RWPE2 (cell line): ENCODE measurements at regions not wholly inside any gene's neighbourhood (a gene's known extent, or its start where the extent isn't known, plus 50 kb on each side); places are given as distances from the start of the nearest gene placed in this dataset.

ENCODE experiments used
- ATAC-seq: fragments of 200-7000 bp; cut with Tn5 transposase; 3 replicates; pipeline ENCODE4 v1.9.1; 2021; ENCODE audit warnings: low read depth
- DNase-seq: peaks from one replicate; pipeline ENCODE4 v3.0.0-alpha.2; 2020; ENCODE audit warnings: low spot score
- H3K27ac ChIP-seq: fragments of 450-650 bp; 2 replicates; pipeline ENCODE4 v1.5.1; 2017; ENCODE audit warnings: mild to moderate bottlenecking; ENCODE audit not compliant: poor library complexity, severe bottlenecking
- H3K27me3 ChIP-seq: fragments of 250-450 bp; sonication (Bioruptor Pico); 2 replicates; pipeline ENCODE4 v1.5.1; 2021; ENCODE audit warnings: mild to moderate bottlenecking, moderate library complexity; ENCODE audit not compliant: insufficient read depth, poor library complexity, severe bottlenecking
- H3K36me3 ChIP-seq: fragments of 250-450 bp; sonication (Bioruptor Pico); 2 replicates; pipeline ENCODE4 v1.5.1; 2020; ENCODE audit warnings: low read depth, mild to moderate bottlenecking, moderate library complexity
- H3K4me1 ChIP-seq: fragments of 250-450 bp; sonication (Bioruptor Pico); 2 replicates; pipeline ENCODE4 v1.5.1; 2021; ENCODE audit warnings: mild to moderate bottlenecking, moderate library complexity; ENCODE audit not compliant: insufficient read depth, poor library complexity, severe bottlenecking
- H3K4me3 ChIP-seq: fragments of 250-450 bp; sonication (Bioruptor Pico); 2 replicates; pipeline ENCODE4 v1.5.1; 2021; ENCODE audit warnings: mild to moderate bottlenecking, moderate library complexity; ENCODE audit not compliant: severe bottlenecking
- H3K9me3 ChIP-seq: fragments of 250-450 bp; sonication (Bioruptor Pico); 2 replicates; pipeline ENCODE4 v1.5.1; 2021; ENCODE audit warnings: mild to moderate bottlenecking, moderate library complexity; ENCODE audit not compliant: severe bottlenecking
- TF ChIP-seq, protein P1 (sequence below): fragments of 450-650 bp; IDR thresholded peaks from one replicate; pipeline ENCODE4 v1.5.1; 2017; ENCODE audit warnings: mild to moderate bottlenecking, moderate library complexity; ENCODE audit not compliant: poor library complexity, severe bottlenecking

DNA sequence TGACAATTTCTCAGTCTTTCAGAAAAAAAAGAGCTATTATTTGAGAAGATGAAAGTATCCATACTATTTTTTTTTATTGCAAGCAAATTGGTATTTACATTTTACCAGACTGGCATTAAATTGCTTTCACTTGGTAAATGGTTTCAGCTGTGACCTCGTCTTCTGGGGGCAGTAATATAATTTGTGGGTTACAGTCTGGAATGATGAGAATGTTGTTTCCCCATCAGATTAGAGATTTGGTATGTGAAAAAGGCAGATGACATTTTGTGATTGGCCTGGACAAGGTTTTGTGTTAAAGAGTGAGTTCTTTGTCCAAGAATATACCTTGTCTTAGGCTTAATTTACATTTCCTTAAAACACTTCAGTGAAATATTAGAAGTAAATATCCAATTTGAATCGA, 390.1 kb upstream of the ST6GAL2 start:
- Histone ChIP-seq H3K4me3 (no peak overlapping the region), H3K27ac (no peak overlapping the region), H3K36me3 (no peaks in the 10 kb centered on the region), H3K9me3 (no peaks in the 10 kb centered on the region), H3K27me3 (peaks cover 14% of the 10 kb centered on the region), H3K4me1 (no peaks in the 10 kb centered on the region)
- DNase-seq = no peak
- ATAC-seq = no peak
- TF ChIP-seq, protein P1, sequence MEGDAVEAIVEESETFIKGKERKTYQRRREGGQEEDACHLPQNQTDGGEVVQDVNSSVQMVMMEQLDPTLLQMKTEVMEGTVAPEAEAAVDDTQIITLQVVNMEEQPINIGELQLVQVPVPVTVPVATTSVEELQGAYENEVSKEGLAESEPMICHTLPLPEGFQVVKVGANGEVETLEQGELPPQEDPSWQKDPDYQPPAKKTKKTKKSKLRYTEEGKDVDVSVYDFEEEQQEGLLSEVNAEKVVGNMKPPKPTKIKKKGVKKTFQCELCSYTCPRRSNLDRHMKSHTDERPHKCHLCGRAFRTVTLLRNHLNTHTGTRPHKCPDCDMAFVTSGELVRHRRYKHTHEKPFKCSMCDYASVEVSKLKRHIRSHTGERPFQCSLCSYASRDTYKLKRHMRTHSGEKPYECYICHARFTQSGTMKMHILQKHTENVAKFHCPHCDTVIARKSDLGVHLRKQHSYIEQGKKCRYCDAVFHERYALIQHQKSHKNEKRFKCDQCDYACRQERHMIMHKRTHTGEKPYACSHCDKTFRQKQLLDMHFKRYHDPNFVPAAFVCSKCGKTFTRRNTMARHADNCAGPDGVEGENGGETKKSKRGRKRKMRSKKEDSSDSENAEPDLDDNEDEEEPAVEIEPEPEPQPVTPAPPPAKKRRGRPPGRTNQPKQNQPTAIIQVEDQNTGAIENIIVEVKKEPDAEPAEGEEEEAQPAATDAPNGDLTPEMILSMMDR = no peak

DNA sequence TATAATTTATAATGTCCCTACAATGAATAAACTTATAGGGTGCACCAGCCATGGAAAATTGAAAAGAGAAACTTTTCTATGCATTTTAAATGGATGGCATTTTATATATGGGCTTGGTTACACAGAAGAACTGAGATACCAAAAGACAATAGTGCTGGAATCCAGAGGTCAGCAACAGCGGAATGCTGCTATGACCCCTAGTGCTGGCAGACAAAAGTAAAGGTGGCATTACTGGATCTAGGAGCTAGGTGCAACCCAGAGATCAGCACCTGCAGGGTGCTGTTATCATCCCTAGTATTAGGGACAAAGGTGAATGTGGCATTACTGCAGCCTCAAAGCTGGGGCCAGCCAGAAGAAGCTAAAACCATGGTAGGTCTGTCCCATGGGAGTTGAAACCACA, 392.7 kb upstream of the ST6GAL2 start:
- DNase-seq = no peak
- no peak overlapping the region for H3K27ac ChIP-seq
- no peaks in the 10 kb centered on the region for H3K36me3 ChIP-seq
- TF ChIP-seq, protein P1 = no peak
- H3K27me3 ChIP-seq = peaks cover 4% of the 10 kb centered on the region
- no peaks in the 10 kb centered on the region for H3K9me3 ChIP-seq
- no peak overlapping the region for H3K4me3 ChIP-seq
- ATAC-seq = no peak
- no peaks in the 10 kb centered on the region for H3K4me1 ChIP-seq

DNA sequence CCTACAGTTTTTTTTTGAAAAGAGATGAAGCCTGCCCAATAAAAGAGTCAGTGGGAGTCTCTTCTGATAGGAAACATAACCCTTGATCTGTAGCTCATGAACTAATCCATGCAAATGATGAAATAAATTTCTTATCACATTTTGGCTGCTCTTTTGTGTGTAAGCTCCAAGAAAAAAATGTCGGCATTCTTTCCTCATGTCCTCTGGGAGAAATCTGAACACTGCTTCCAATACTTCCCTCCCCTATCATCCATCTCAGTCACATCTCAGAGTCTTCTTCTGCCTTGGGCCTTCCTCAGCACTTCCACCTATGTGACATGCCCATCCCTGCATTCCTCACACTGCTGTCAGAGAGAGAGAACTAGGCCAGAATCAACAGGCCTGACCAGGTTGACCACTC, 395.7 kb upstream of the ST6GAL2 start:
- Histone ChIP-seq H3K9me3 (no peaks in the 10 kb centered on the region), H3K4me3 (no peak overlapping the region), H3K4me1 (no peaks in the 10 kb centered on the region), H3K27ac (no peak overlapping the region), H3K36me3 (no peaks in the 10 kb centered on the region), H3K27me3 (no peaks in the 10 kb centered on the region)
- ATAC-seq = no peak
- DNase-seq = no peak
- TF ChIP-seq, protein P1 = no peak

DNA sequence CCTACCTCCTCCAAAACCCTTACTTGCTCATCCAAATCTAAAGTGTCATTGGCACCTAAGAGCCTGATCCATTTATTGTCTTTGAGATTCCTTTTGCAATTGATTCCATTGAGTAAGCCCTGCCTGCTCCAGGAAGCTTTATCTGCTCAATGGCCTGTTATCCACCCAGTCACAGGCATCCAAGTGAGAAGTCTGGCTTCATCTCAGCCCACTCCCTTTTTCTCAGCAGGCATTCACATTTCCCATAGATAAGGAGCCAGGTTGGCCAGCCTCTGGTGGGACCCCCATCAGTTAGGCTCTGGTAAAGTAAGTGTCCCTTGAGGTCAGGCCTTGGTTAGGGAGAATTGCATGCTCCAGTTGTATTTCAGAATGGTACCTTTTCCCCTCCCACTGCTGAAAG, 396.2 kb upstream of the ST6GAL2 start:
- Histone ChIP-seq H3K4me3 (no peak overlapping the region), H3K36me3 (no peaks in the 10 kb centered on the region), H3K27ac (no peak overlapping the region), H3K4me1 (no peaks in the 10 kb centered on the region), H3K9me3 (no peaks in the 10 kb centered on the region), H3K27me3 (no peaks in the 10 kb centered on the region)
- DNase-seq (no peak), ATAC-seq (no peak)
- TF ChIP-seq, protein P1 = no peak

DNA sequence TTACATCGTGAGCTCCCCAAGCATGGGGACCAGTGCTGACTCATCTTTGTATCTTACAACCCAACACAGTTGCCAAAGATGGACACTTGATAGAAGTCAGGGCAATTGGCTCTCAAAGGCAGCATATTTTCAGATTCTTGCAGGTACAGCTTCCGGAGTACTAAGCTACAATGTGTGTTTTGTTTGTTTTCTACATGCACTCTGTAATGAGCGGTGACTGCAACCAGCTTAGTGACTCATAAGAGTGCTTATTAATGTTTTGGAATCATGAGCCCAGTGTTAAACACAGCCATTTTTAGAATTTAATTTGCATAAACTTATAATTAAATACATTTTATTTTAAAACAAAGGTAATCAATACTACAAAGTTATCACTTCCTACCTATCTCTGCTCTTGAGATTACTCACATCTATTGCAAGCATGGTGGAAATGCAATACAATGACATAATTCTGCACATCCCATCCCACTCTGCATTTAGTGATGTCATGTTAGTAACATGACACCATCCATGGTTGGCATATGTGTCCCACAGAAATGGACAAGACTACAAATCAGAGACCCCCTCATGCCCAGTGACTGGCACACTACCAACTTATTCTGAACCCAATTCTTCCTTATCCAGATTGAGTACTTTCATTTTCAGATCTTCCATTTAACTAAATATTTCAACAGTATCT, 399.8 kb upstream of the ST6GAL2 start:
- Histone ChIP-seq H3K36me3 (no peaks in the 10 kb centered on the region), H3K4me3 (no peak overlapping the region), H3K27ac (no peak overlapping the region), H3K4me1 (no peaks in the 10 kb centered on the region), H3K27me3 (no peaks in the 10 kb centered on the region), H3K9me3 (no peaks in the 10 kb centered on the region)
- DNase-seq = no peak
- TF ChIP-seq, protein P1 = no peak
- ATAC-seq = no peak
